Heart left ventricle (tissue), 16 donors: ENCODE measurements at regions not wholly inside any gene's neighbourhood (a gene's known extent, or its start where the extent isn't known, plus 50 kb on each side); places are given as distances from the start of the nearest gene placed in this dataset.

Source experiments
- ATAC-seq, 4 donors: fragments of 200-7000 bp; cut with Tn5 transposase; one replicate each; pipeline ENCODE4 v1.9.1; 2020 to 2022; ENCODE audit warnings: moderate library complexity in 4 of 4, mild to moderate bottlenecking in 3 of 4, moderate number of reproducible peaks in 1 of 4
- DNase-seq, 5 donors: peaks; one replicate each; pipeline ENCODE4 v3.0.0-alpha.2; 2020
- H3K27ac ChIP-seq, 12 donors: fragments of 200-600 bp; sonication (generic) in 4 of 12; one replicate each; pipeline versions ENCODE4 v1.5.0 to v1.8.0; 2016 to 2022; ENCODE audit warnings: mild to moderate bottlenecking in 2 of 12
- H3K27me3 ChIP-seq, 9 donors: fragments of 200-600 bp; sonication (generic) in 2 of 9; one replicate each; pipeline versions ENCODE4 v1.5.1 to v1.8.0; 2016 to 2022; ENCODE audit warnings: mild to moderate bottlenecking in 3 of 9
- H3K36me3 ChIP-seq, 9 donors: fragments of 200-600 bp; sonication (generic) in 2 of 9; one replicate each; pipeline versions ENCODE4 v1.5.0 to v1.8.0; 2018 to 2022; ENCODE audit warnings: mild to moderate bottlenecking in 2 of 9
- H3K4me1 ChIP-seq, 12 donors: fragments of 200-600 bp; sonication (generic) in 4 of 12; one replicate each; pipeline versions ENCODE4 v1.5.0 to v1.8.0; 2016 to 2022; ENCODE audit warnings: mild to moderate bottlenecking in 3 of 12
- H3K4me3 ChIP-seq, 12 donors: fragments of 200-600 bp; sonication (generic) in 4 of 12; one replicate each; pipeline versions ENCODE4 v1.5.0 to v1.8.0; 2017 to 2022; ENCODE audit warnings: mild to moderate bottlenecking in 9 of 12, moderate library complexity in 4 of 12
- H3K9me3 ChIP-seq, 12 donors: fragments of 200-600 bp; sonication (generic) in 4 of 12; one replicate each; pipeline versions ENCODE4 v1.5.0 to v1.8.0; 2016 to 2022; ENCODE audit warnings: mild to moderate bottlenecking in 1 of 12
- CTCF ChIP-seq, 12 donors: fragments of 200-600 bp; sonication (generic) in 4 of 12; IDR thresholded peaks; one replicate each; pipeline versions ENCODE4 v1.5.0 to v1.8.0; 2018 to 2022; ENCODE audit warnings: antibody characterized with exemption in 12 of 12, mild to moderate bottlenecking in 5 of 12
- POLR2A ChIP-seq, 2 donors: fragments of 450-650 bp; IDR thresholded peaks; one replicate each; pipeline ENCODE4 v1.6.1; 2017; ENCODE audit warnings: antibody characterized with exemption in 2 of 2, mild to moderate bottlenecking in 2 of 2, moderate library complexity in 2 of 2
- WGBS, 4 donors: extraction: QIAGEN DNeasy Blood & Tissue Kit in 2 of 4; methylation state at CpG; one replicate each; pipeline versions ENCODE4 v1.1.5 to v1.1.7; 2013 to 2018; 5-methylcytosine and 5-hydroxymethylcytosine counted together
- intact Hi-C, 10 donors: fragments of 100-400 bp; cut with DNase I; formaldehyde crosslinking; loops; one replicate each; pipeline versions ENCODE4 v1.11.1 to v1.14.2; 2022
- donor health status: ischemic (EF 13 %, LVEDD 7.1; RV severe dilation, severe dysfunction).
- donor health status: healthy with polysubstance abuse.
- donor health status: DM: no; HTN: yes; CAD: no.
- donor health status: DM: no; HTN: no; CAD: no.
- donor health status: ischemic (EF 25% LVEDD 6.9; RV normal size, moderate dysfunction).
- donor health status: ischemic (EF 25% LVEDD 5.7; RV mildly dilated, moderate dysfunction).
- donor health status: healthy.
- donor health status: DM: yes; HTN: yes; CAD: no.
- donor health status: ischemic (EF 35%, LVEDD 5.7; RV mildly dilated, moderate dysfunction).
- donor health status: nonischemic (EF 11% LVEDD 7.7; RV severe dilation, severe dysfunction).
- donor health status: DM: yes; HTN: yes; CAD: no.
- donor health status: PGD.
- donor health status: ischemic (EF 29% LVEDD 5.4; RV normal size, mild dysfunction).
- donor health status: nonischemic (EF 23%, LVEDD 6.1; RV moderate dilation, normal function).

DNA sequence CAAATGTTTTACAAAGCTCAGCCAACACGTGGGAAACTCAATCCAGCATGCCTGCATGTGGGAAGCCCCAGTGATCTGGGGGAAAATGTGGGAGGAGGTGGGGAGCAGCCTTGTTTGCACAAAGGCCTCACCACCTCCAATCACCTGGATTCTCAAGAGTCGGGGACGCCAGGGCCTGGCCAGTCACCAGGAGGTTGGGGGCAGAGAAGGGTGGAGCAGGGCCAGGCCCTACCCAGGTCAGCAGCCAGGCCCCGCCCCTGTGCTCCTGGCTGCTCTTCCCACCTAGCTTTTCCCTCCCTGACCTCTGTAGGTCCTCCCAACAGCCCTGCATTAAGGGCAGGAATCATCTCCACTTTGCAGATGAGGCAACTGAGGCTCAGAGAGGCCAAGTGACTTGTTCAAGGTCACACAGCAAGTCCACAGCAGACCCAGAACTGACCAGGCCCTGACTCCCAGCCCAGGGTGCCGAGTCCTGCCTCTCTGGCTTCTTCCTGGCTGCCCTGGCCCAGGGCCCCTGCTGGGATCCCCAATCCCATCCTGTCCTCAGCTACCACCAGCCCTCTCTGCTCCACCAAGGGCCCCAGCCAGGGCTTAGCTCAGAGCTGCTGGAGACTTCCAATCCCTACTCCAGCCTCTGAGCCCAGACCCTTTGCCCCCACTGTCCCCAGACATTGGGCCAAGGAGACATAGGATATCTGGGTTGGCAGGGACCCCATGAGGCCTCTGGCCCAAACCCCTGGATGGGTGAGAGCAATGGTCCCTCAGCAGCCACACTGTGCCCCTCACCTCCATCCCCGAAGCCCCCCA, 508.6 kb downstream of the PTPRU start:
- Histone ChIP-seq H3K4me3 (no peak overlapping the region), H3K36me3 (no peaks in the 10 kb centered on the region), H3K27me3 (peaks cover 0 to 35% (median 0%) of the 10 kb centered on the region in 9 donors), H3K4me1 (no peaks in the 10 kb centered on the region), H3K27ac (no peak overlapping the region), H3K9me3 (no peaks in the 10 kb centered on the region)
- intact Hi-C loops: no loop called here
- TF ChIP-seq CTCF (IDR thresholded peaks at IDR 0.05): no peak
- TF ChIP-seq POLR2A (IDR thresholded peaks at IDR 0.05): no peak
- DNase-seq: no peak
- 46 to 57% (median 50%) methylated on average over 5 to 6 of the region's 6 CpGs for WGBS, 4 donors
- no peak for ATAC-seq

DNA sequence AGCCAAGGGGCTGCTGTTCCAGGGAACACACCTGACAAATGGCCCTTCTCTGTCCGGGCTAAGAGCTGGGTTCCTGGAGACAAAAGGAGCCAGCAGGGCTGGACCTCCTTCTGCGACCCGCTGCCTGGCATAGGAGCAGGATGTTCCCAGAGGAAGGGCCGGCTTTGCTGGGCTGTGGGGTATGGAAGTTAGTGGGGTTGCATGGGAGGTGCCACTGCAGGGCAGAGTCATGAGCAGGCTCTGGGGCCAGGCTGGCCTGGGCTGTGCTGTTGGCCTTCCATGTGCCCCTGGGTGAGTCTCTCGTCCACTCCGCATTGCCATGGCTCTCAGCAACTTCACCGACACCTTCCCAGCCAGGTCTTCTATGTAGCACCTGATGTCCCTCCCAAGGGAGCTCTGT, 507.6 kb downstream of the PTPRU start:
- H3K27ac ChIP-seq: no peak overlapping the region
- TF ChIP-seq CTCF (IDR thresholded peaks at IDR 0.05) (no peak), POLR2A (IDR thresholded peaks at IDR 0.05) (no peak)
- no peaks in the 10 kb centered on the region for H3K36me3 ChIP-seq
- H3K4me1 ChIP-seq: no peaks in the 10 kb centered on the region
- ATAC-seq (no peak), DNase-seq (no peak)
- intact Hi-C loops: no loop called here
- H3K4me3 ChIP-seq: no peak overlapping the region
- H3K9me3 ChIP-seq: no peaks in the 10 kb centered on the region
- peaks cover 0 to 41% (median 0%) of the 10 kb centered on the region in 9 donors for H3K27me3 ChIP-seq
- WGBS, 4 donors: 74 to 82% (median 77%) methylated on average over 5 to 7 of the region's 7 CpGs

DNA sequence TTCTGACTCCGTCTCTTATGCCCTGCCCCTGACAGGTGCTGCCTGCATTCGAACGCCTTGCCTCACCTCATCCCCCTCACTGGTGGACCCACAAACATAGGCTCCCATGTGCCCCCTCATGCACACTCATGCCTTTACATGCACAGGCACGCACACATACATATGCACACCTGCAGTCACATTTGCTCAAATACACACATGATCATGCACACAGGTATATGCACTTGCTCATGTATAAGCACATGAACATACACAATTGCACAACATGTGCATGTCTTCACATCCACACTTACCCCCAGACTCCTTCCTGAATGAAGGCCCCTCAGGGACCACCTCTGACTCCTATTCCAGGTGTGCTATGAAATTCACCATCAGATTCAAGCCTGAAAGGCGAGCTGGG, 506.9 kb downstream of the PTPRU start:
- H3K36me3 ChIP-seq: no peaks in the 10 kb centered on the region
- no peak for TF ChIP-seq CTCF (IDR thresholded peaks at IDR 0.05)
- TF ChIP-seq POLR2A (IDR thresholded peaks at IDR 0.05): no peak
- intact Hi-C loops: no loop called here
- H3K27ac ChIP-seq: no peak overlapping the region
- DNase-seq (no peak), ATAC-seq (no peak)
- 80 to 90% (median 85%) methylated on average over 5 of the region's 5 CpGs for WGBS, 4 donors
- H3K9me3 ChIP-seq: no peaks in the 10 kb centered on the region
- H3K4me1 ChIP-seq: no peaks in the 10 kb centered on the region
- peaks cover 0 to 48% (median 0%) of the 10 kb centered on the region in 9 donors for H3K27me3 ChIP-seq
- no peak overlapping the region for H3K4me3 ChIP-seq

DNA sequence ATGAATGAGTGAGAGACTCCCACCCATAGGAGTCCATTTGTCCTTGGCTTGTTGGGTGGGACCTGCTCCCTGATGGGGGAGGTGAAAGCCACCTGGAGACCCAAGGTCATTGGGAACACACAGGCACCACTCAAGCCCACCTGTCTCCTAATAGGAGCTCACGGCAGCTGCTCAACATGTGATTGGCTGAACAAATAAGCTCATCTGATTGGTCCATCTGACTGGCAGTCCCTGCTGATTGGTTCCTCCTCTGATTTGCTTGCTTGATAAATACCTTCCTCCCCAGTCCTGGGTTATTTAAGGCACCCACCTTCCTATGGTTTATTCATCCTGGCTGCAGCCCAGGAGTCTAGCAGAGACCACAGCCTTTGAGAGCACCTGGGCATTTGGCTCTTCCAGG, 502.9 kb downstream of the PTPRU start:
- H3K27me3 ChIP-seq: peaks cover 0 to 44% (median 8%) of the 10 kb centered on the region in 9 donors
- no peaks in the 10 kb centered on the region for H3K4me1 ChIP-seq
- TF ChIP-seq POLR2A (IDR thresholded peaks at IDR 0.05) (no peak), CTCF (IDR thresholded peaks at IDR 0.05) (no peak)
- 60 to 100% (median 69%) methylated on average over 1 of the region's 1 CpG for WGBS, 4 donors
- no peaks in the 10 kb centered on the region for H3K36me3 ChIP-seq
- H3K4me3 ChIP-seq: no peak overlapping the region
- DNase-seq (no peak), ATAC-seq (no peak)
- intact Hi-C loops: no loop called here
- H3K9me3 ChIP-seq: no peaks in the 10 kb centered on the region
- no peak overlapping the region for H3K27ac ChIP-seq
